Stomach (tissue), 4 donors: ENCODE measurements at regions not wholly inside any gene's neighbourhood (a gene's known extent, or its start where the extent isn't known, plus 50 kb on each side); places are given as distances from the start of the nearest gene placed in this dataset.

Source experiments
- POLR2A ChIP-seq, 4 donors: fragments of 450-650 bp; IDR thresholded peaks; one replicate each; pipeline ENCODE4 v1.6.1; 2016; ENCODE audit warnings: antibody characterized with exemption in 4 of 4, control low read depth in 2 of 4, mild to moderate bottlenecking in 1 of 4, moderate library complexity in 1 of 4
- POLR2AphosphoS5 ChIP-seq, 3 donors: sonication (generic); formaldehyde crosslinking; IDR thresholded peaks; one replicate each; pipeline ENCODE4 v1.6.1; 2016; ENCODE audit warnings: antibody characterized with exemption in 3 of 3

- TF ChIP-seq POLR2A (IDR thresholded peaks at IDR 0.05) (no peak), POLR2AphosphoS5 (IDR thresholded peaks at IDR 0.05) (no peak)
Observed at GRCh38 chr16:26623442-26623841, 443.3 kb upstream of the C16orf82 start.
